SK-N-MC (cell line): ENCODE measurements at regions not wholly inside any gene's neighbourhood (a gene's known extent, or its start where the extent isn't known, plus 50 kb on each side); places are given as distances from the start of the nearest gene placed in this dataset.
"Not testable (repeated sequence)": the region's sequence is repeated elsewhere in the genome, so short reads cannot be mapped to it uniquely, and the experiment has no call there.

Source experiments
- EZH2 ChIP-seq: fragments of 200-600 bp; sonication (generic); IDR thresholded peaks from one replicate; pipeline ENCODE4 v1.6.1; 2017; ENCODE audit warnings: antibody characterized with exemption
- POLR2AphosphoS5 ChIP-seq: IDR thresholded peaks from 2 replicates; pipeline ENCODE4 v1.6.1; 2012; ENCODE audit warnings: mild to moderate bottlenecking, low read depth, low read length, borderline replicate concordance

DNA sequence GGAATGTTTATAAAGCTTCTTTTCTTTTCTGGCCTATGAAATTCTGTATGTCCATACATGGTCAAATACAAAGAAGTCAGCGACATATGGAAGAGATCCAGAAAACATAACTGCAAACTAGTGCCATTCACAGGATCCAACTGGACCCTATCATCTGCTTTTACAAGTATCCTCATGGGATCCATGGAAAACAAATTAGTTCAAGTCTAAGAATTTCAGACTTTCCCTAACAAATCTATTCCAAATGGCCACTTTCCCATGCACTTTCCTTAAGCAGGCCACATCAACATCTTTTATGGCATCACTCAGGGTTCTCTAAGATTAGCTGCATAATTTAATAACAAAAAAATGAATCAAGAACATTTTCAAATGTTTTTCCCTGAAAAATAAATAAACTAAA, 301.3 kb downstream of the ZNF37A start:
- not testable (repeated sequence) for TF ChIP-seq POLR2AphosphoS5, EZH2
